IMR-90 (cell line): ENCODE measurements at regions not wholly inside any gene's neighbourhood (a gene's known extent, or its start where the extent isn't known, plus 50 kb on each side); places are given as distances from the start of the nearest gene placed in this dataset.

Experiments
- ATAC-seq: fragments of 200-7000 bp; cut with Tn5 transposase; 2 replicates; pipeline ENCODE4 v1.9.1; 2020; ENCODE audit warnings: low read depth, mild to moderate bottlenecking, moderate library complexity
- BruUV-seq: library from RNA; stranded (reverse); fragments of 400-500 nt; replicated peaks from 2 replicates; lab custom pipeline; 2021; lab: Mats Ljungman, UMichigan
- CTCF ChIA-PET: fragments of 300-600 bp; formaldehyde crosslinking; extraction: SDS; loops from one replicate; lab custom pipeline; 2021; ENCODE audit warnings: antibody characterized with exemption; lab: Yijun Ruan, JAX
- POLR2A ChIA-PET: fragments of 300-600 bp; sonication (Branson Sonifier 250); formaldehyde crosslinking; loops from one replicate; lab custom pipeline; 2022; ENCODE audit warnings: antibody characterized with exemption; ENCODE audit not compliant: unreplicated experiment; lab: Charles Lee
- DNase-seq: peaks from one replicate; pipeline ENCODE4 v3.0.0; 2013
- H2AFZ ChIP-seq: replicated peaks from 2 replicates; pipeline ENCODE3; 2013; ENCODE audit warnings: low read length, mild to moderate bottlenecking; ENCODE audit not compliant: poor library complexity
- H2AK5ac ChIP-seq: 2 replicates; pipeline ENCODE4 v1.6.1; 2013; ENCODE audit warnings: low read depth, low read length, inconsistent platforms
- H2AK9ac ChIP-seq: replicated peaks from 2 replicates; pipeline ENCODE3; 2013; ENCODE audit warnings: mild to moderate bottlenecking, low read depth, low read length, moderate library complexity; ENCODE audit not compliant: poor library complexity
- H2BK120ac ChIP-seq: 2 replicates; pipeline ENCODE4 v1.6.1; 2013; ENCODE audit warnings: low read depth, low read length, inconsistent platforms
- H2BK15ac ChIP-seq: 3 replicates; pipeline ENCODE4 v1.6.1; 2013; ENCODE audit warnings: low read depth, low read length, inconsistent platforms
- H2BK20ac ChIP-seq: 2 replicates; pipeline ENCODE4 v1.6.1; 2013; ENCODE audit warnings: low read depth, mild to moderate bottlenecking, inconsistent platforms, low read length, moderate library complexity
- H2BK5ac ChIP-seq: 2 replicates; pipeline ENCODE4 v1.6.1; 2013; ENCODE audit warnings: mild to moderate bottlenecking, low read depth, low read length, inconsistent platforms; ENCODE audit not compliant: poor library complexity, severe bottlenecking
- H3K14ac ChIP-seq: replicated peaks from 2 replicates; pipeline ENCODE4 v1.6.1; 2013; ENCODE audit warnings: low read depth, low read length, inconsistent platforms
- H3K18ac ChIP-seq: 2 replicates; pipeline ENCODE4 v1.6.1; 2013; ENCODE audit warnings: low read depth, low read length, control low read depth
- H3K23ac ChIP-seq: 2 replicates; pipeline ENCODE4 v1.6.1; 2013; ENCODE audit warnings: low read depth, low read length, inconsistent platforms
- H3K27ac ChIP-seq: 2 replicates; pipeline ENCODE4 v1.5.1; 2013; ENCODE audit warnings: mild to moderate bottlenecking, control low read depth, low read length; ENCODE audit not compliant: insufficient read depth
- H3K27me3 ChIP-seq: 2 replicates; pipeline ENCODE4 v1.6.1; 2013; ENCODE audit warnings: low read length; ENCODE audit not compliant: control insufficient read depth, insufficient read depth
- H3K36me3 ChIP-seq: 2 replicates; pipeline ENCODE4 v1.6.1; 2013; ENCODE audit warnings: low read length, mixed read lengths; ENCODE audit not compliant: control insufficient read depth, insufficient read depth
- H3K4ac ChIP-seq: 2 replicates; pipeline ENCODE4 v1.6.1; 2013; ENCODE audit warnings: low read depth, low read length, inconsistent platforms
- H3K4me1 ChIP-seq: 2 replicates; pipeline ENCODE4 v1.6.1; 2013; ENCODE audit warnings: low read length, mixed read lengths; ENCODE audit not compliant: control insufficient read depth, insufficient read depth
- H3K4me2 ChIP-seq: 2 replicates; pipeline ENCODE4 v1.6.1; 2013; ENCODE audit warnings: low read depth, mild to moderate bottlenecking, control low read depth, low read length, moderate library complexity
- H3K4me3 ChIP-seq: 2 replicates; pipeline ENCODE4 v1.5.1; 2013; ENCODE audit warnings: low read depth, mild to moderate bottlenecking, control low read depth, low read length, moderate library complexity; ENCODE audit not compliant: insufficient read depth
- H3K56ac ChIP-seq: 2 replicates; pipeline ENCODE4 v1.6.1; 2013; ENCODE audit warnings: low read length, inconsistent platforms; ENCODE audit not compliant: insufficient read depth; ENCODE audit errors: extremely low read depth
- H3K79me1 ChIP-seq, 2 experiments: 2 replicates each; pipeline ENCODE4 v1.6.1; 2013; ENCODE audit warnings: low read length in 2 of 2, inconsistent platforms in 1 of 2, low read depth in 1 of 2
- H3K9ac ChIP-seq: 2 replicates; pipeline ENCODE4 v1.6.1; 2013; ENCODE audit warnings: low read depth, low read length, control low read depth
- H3K9me1 ChIP-seq: 2 replicates; pipeline ENCODE4 v1.6.1; 2013; ENCODE audit warnings: low read length, inconsistent platforms; ENCODE audit not compliant: insufficient read depth
- H3K9me3 ChIP-seq: 2 replicates; pipeline ENCODE4 v1.6.1; 2013; ENCODE audit warnings: low read length; ENCODE audit not compliant: control insufficient read depth, insufficient read depth
- H4K20me1 ChIP-seq: 2 replicates; pipeline ENCODE4 v1.6.1; 2013; ENCODE audit warnings: low read length, inconsistent platforms; ENCODE audit not compliant: insufficient read depth
- H4K5ac ChIP-seq: 2 replicates; pipeline ENCODE4 v1.6.1; 2013; ENCODE audit warnings: mild to moderate bottlenecking, low read depth, low read length, control low read depth
- H4K8ac ChIP-seq, 2 experiments: 2 replicates each; pipeline ENCODE4 v1.6.1; 2013; ENCODE audit warnings: low read depth in 2 of 2, low read length in 2 of 2, control low read depth in 1 of 2, inconsistent platforms in 1 of 2
- H4K91ac ChIP-seq: 2 replicates; pipeline ENCODE4 v1.6.1; 2013; ENCODE audit warnings: low read depth, low read length, inconsistent platforms; ENCODE audit not compliant: insufficient read depth
- BHLHE40 ChIP-seq: fragments of 150-350 bp; IDR thresholded peaks from 2 replicates; pipeline ENCODE4 v1.6.1; 2016; ENCODE audit warnings: mild to moderate bottlenecking, low read depth, low read length
- CHD1 ChIP-seq: IDR thresholded peaks from 2 replicates; pipeline ENCODE4 v1.6.1; 2012; ENCODE audit warnings: low read depth, low read length, improper control_type of control experiment
- ELK1 ChIP-seq: fragments of 150-350 bp; IDR thresholded peaks from 2 replicates; pipeline ENCODE4 v1.6.1; 2016; ENCODE audit warnings: low read depth, mild to moderate bottlenecking, low read length, moderate library complexity, borderline replicate concordance
- FOS ChIP-seq: fragments of 150-350 bp; IDR thresholded peaks from 2 replicates; pipeline ENCODE4 v1.6.1; 2016; ENCODE audit warnings: low read depth, low read length
- MXI1 ChIP-seq: IDR thresholded peaks from 2 replicates; pipeline ENCODE4 v1.6.1; 2012; ENCODE audit warnings: low read depth, mild to moderate bottlenecking, low read length, moderate library complexity, borderline replicate concordance
- RAD21 ChIP-seq: IDR thresholded peaks from 2 replicates; pipeline ENCODE4 v1.6.1; 2012; ENCODE audit warnings: low read length, improper control_type of control experiment
- RCOR1 ChIP-seq: IDR thresholded peaks from 2 replicates; pipeline ENCODE4 v1.6.1; 2012; ENCODE audit warnings: mild to moderate bottlenecking, low read length, improper control_type of control experiment; ENCODE audit not compliant: insufficient replicate concordance
- USF2 ChIP-seq: fragments of 150-350 bp; IDR thresholded peaks from 2 replicates; pipeline ENCODE4 v1.6.1; 2017; ENCODE audit warnings: mild to moderate bottlenecking, antibody characterized with exemption, low read length, low read depth
- WGBS, 2 experiments: methylation state at CpG; one replicate each; pipeline versions ENCODE4 v1.1.5 to v1.1.7; 2013; ENCODE audit warnings: missing lambda C conversion rate in 2 of 2; ENCODE audit not compliant: insufficient read length in 1 of 2; ENCODE audit errors: extremely low coverage in 2 of 2; 5-methylcytosine and 5-hydroxymethylcytosine counted together
- dilution Hi-C: fragments of 300-500 bp; cut with HindIII; formaldehyde crosslinking; loops from one replicate; pipeline ENCODE4 v1.14.3; 2018; ENCODE audit warnings: low sequenced_read_pairs; ENCODE audit not compliant: unreplicated experiment
- in situ Hi-C: fragments of 300-500 bp; cut with MboI; formaldehyde crosslinking; loops from 3 replicates; pipeline ENCODE4 v1.14.3; 2019; ENCODE audit warnings: low sequenced_read_pairs, inconsistent platforms, mixed read lengths
- intact Hi-C: fragments of 100-400 bp; cut with micrococcal nuclease; formaldehyde crosslinking; loops from 2 replicates; pipeline ENCODE4 v1.10.0; 2022

- intact Hi-C loops: no loop called here
- Histone ChIP-seq H2AK9ac (peak overlapping the region; percentile 93), H3K56ac (no peak overlapping the region), H3K23ac (peak overlapping the region; percentile 57), H2BK15ac (peak overlapping the region; percentile 87; the same call in 2 of the 3 replicates), H3K9ac (no peak overlapping the region), H2BK120ac (peak overlapping the region; percentile 86), H3K27ac (peak overlapping the region; percentile 8; the same call in 1 of the 2 replicates), H3K9me3 (peaks cover 6% of the 10 kb centered on the region), H2AFZ (peak overlapping the region; percentile 77), H3K4ac (peak overlapping the region; percentile 89), H3K36me3 (no peaks in the 10 kb centered on the region), H3K27me3 (no peaks in the 10 kb centered on the region), H2BK5ac (peak overlapping the region; percentile 3), H3K9me1 (peaks cover 18% of the 10 kb centered on the region), H2AK5ac (peak overlapping the region; percentile 92; the same call in 1 of the 2 replicates), H3K4me3 (no peak overlapping the region), H3K79me1 (no peaks in the 10 kb centered on the region), H4K91ac (peak overlapping the region; percentile 89), H2BK20ac (peak overlapping the region; percentile 81), H4K8ac (peak overlapping the region; percentile 59 to 81; a peak in 2 of 4 replicates), H4K20me1 (no peaks in the 10 kb centered on the region), H3K18ac (peak overlapping the region; percentile 31), H3K4me1 (peaks cover 33% of the 10 kb centered on the region), H3K4me2 (no peak overlapping the region), H4K5ac (peak overlapping the region; percentile 25), H3K14ac (peak overlapping the region; percentile 78; the same call in 1 of the 2 replicates)
- no CpG with 5 or more reads among the region's 8 CpGs for WGBS, 2 experiments
- in situ Hi-C loops: no loop called here
- dilution Hi-C loops: no loop called here
- DNase-seq (peak; percentile 64), ATAC-seq (peak; percentile 6; the same call in 1 of the 2 replicates)
- TF ChIP-seq MXI1 (0 out of 2 replicates have a peak, but pooled peaks have one; percentile 18), RAD21 (0 out of 2 replicates have a peak, but pooled peaks have one; percentile 9), RCOR1 (no peak), USF2 (0 out of 2 replicates have a peak, but pooled peaks have one; percentile 1), BHLHE40 (peak; percentile 43; the same call in 1 of the 2 replicates), ELK1 (no peak), CHD1 (no peak), FOS (0 out of 2 replicates have a peak, but pooled peaks have one; percentile 18)
- ChIA-PET POLR2A (no interaction called here), CTCF (no interaction called here)
- BruUV-seq: no TSS peak
These were observed 53.9 kb upstream of the CTAGE1 start for GRCh38 chr18:22471546-22472131.
